ENCODE measurements at regions not wholly inside any gene's neighbourhood (a gene's known extent, or its start where the extent isn't known, plus 50 kb on each side); places are given as distances from the start of the nearest gene placed in this dataset.

DNA sequence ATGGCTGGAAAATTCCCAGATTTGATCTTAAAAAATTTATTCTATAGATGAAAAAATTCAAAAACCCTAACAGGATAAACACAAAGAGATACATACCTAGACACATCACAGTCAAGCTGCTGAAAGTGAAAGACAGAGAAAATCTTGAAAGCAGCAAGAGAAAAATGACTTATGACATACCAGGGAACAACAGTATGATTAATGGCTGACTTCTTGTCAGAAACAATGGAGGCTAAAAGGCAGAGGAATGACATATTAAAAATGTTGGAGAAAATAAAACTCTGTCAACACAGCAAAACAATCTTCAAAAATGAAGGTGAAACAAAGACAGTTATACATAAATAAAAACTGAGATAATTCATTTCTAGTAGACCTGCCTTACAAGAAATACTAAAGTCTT, 442.7 kb downstream of the IPMK start:
- no peak for TF ChIP-seq CTCF (IDR thresholded peaks at IDR 0.05; ENCODE audit: low read depth, low read length, missing control alignments)
- DNase-seq: no peak
- Histone ChIP-seq H3K27ac (no peak overlapping the region), H3K4me3 (ENCODE audit: low read depth, low read length) (no peak overlapping the region), H3K36me3 (replicated peaks) (no peaks in the 10 kb centered on the region), H3K27me3 (replicated peaks) (no peaks in the 10 kb centered on the region)
- in situ Hi-C loops (cut with HindIII; ENCODE audit: low pct_ligation_motif_present, low sequenced_read_pairs): no loop called here

GRCh38 chr10:57823398-57823797, 444.3 kb downstream of the IPMK start:
- no peak overlapping the region for H3K4me3 ChIP-seq (ENCODE audit: low read depth, low read length)
- H3K27ac ChIP-seq: no peak overlapping the region
- H3K27me3 ChIP-seq (replicated peaks): no peaks in the 10 kb centered on the region
- no peak for TF ChIP-seq CTCF (IDR thresholded peaks at IDR 0.05; ENCODE audit: low read depth, low read length, missing control alignments)
- DNase-seq: no peak
- in situ Hi-C loops (cut with HindIII; ENCODE audit: low pct_ligation_motif_present, low sequenced_read_pairs): no loop called here
- H3K36me3 ChIP-seq (replicated peaks): no peaks in the 10 kb centered on the region

DNA sequence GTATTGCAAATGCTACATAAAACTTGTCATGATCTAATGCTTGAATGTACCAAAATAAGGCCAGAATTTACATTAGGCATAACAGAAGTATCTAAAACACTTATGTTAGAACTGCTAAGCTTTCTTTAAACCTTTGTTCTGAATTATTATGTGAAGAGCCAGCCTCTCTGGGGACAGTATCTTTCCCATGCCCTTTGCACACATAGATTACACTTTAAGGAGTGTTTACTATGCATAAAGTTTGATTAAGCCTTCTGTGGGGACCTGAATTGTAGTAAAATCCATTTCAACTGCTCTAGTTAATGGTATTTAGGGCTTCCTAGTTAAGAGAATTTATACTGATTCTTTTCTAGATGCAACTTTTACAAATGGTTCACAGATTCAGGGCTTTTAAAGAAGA, 444.7 kb downstream of the IPMK start:
- in situ Hi-C loops (cut with HindIII; ENCODE audit: low pct_ligation_motif_present, low sequenced_read_pairs): no loop called here
- no peak for TF ChIP-seq CTCF (IDR thresholded peaks at IDR 0.05; ENCODE audit: low read depth, low read length, missing control alignments)
- H3K4me3 ChIP-seq (ENCODE audit: low read depth, low read length): no peak overlapping the region
- DNase-seq: no peak
- H3K36me3 ChIP-seq (replicated peaks): no peaks in the 10 kb centered on the region
- no peaks in the 10 kb centered on the region for H3K27me3 ChIP-seq (replicated peaks)
- H3K27ac ChIP-seq: no peak overlapping the region

DNA sequence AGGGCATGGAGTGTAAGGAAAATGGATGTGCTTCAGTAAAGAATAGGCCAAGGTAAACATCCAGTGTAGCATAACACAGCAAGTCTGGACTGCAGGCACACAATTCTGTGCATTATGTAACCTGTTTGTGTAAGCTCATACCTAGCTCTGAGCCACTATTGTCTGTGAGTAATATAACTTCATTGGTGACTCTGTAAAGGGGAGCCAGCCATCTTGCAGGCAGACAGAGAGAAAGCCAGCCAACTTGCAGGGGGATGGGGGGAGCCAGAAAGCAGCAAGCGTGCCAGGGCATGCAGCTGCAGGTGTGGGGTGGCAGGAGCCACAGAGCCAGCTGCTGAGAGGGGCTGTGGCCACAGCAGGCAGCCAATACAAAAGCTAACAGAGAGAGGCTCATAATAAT, 449.2 kb downstream of the IPMK start:
- no peak for TF ChIP-seq CTCF (IDR thresholded peaks at IDR 0.05; ENCODE audit: low read depth, low read length, missing control alignments)
- no peaks in the 10 kb centered on the region for H3K36me3 ChIP-seq (replicated peaks)
- no peaks in the 10 kb centered on the region for H3K27me3 ChIP-seq (replicated peaks)
- H3K27ac ChIP-seq: no peak overlapping the region
- DNase-seq: no peak
- no peak overlapping the region for H3K4me3 ChIP-seq (ENCODE audit: low read depth, low read length)
- in situ Hi-C loops (cut with HindIII; ENCODE audit: low pct_ligation_motif_present, low sequenced_read_pairs): no loop called here

DNA sequence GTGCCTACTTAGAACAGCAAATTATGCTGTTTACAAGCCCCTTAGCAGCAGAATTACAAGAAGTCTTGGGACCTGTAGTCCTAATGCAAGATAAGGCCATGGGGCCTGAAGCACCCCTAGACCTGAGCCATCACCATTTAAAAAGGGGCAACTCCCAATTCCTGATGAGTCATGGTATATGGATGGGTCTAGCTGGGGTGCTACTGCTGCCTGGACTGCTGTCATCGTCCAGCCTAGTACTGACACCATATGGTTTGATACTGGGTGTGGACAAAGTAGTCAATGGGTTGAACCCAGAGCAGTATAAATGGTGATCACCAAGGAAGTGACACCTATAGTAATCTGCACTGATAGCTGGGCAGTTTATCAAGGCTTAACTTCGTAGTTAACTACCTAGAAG, 450.0 kb downstream of the IPMK start:
- in situ Hi-C loops (cut with HindIII; ENCODE audit: low pct_ligation_motif_present, low sequenced_read_pairs): no loop called here
- Histone ChIP-seq H3K27ac (no peak overlapping the region), H3K4me3 (ENCODE audit: low read depth, low read length) (no peak overlapping the region), H3K36me3 (replicated peaks) (no peaks in the 10 kb centered on the region), H3K27me3 (replicated peaks) (no peaks in the 10 kb centered on the region)
- DNase-seq: no peak
- no peak for TF ChIP-seq CTCF (IDR thresholded peaks at IDR 0.05; ENCODE audit: low read depth, low read length, missing control alignments)

DNA sequence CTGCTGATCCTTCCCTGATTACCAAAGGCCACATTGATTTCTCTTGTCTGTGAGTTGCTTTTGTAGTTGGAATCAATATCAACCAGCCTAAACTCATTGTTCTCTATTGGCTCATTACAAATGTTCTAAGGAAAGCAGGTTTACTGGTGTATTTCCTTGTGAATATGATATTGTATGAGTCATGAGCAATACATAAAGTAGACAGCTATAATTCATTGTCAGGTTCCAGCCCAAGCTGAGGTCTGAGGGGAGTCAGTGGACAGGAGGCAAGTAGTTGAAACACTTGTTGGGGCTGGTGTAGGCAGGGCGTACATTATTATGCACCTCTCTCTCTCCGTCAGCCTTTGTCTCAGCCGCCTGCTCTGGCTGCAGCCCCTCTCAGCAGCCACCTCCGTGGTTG, 451.7 kb downstream of the IPMK start:
- H3K36me3 ChIP-seq (replicated peaks): no peaks in the 10 kb centered on the region
- no peak for TF ChIP-seq CTCF (IDR thresholded peaks at IDR 0.05; ENCODE audit: low read depth, low read length, missing control alignments)
- H3K27ac ChIP-seq: no peak overlapping the region
- H3K27me3 ChIP-seq (replicated peaks): no peaks in the 10 kb centered on the region
- DNase-seq: no peak
- in situ Hi-C loops (cut with HindIII; ENCODE audit: low pct_ligation_motif_present, low sequenced_read_pairs): no loop called here
- no peak overlapping the region for H3K4me3 ChIP-seq (ENCODE audit: low read depth, low read length)

Measured in brain microvascular endothelial cell (primary cell).